PFSK-1 (cell line): ENCODE measurements at regions not wholly inside any gene's neighbourhood (a gene's known extent, or its start where the extent isn't known, plus 50 kb on each side); places are given as distances from the start of the nearest gene placed in this dataset.

Experiments used
- FOXP2 ChIP-seq: optimal IDR thresholded peaks from 2 replicates; pipeline ENCODE3; 2011; ENCODE audit warnings: borderline replicate concordance, control low read depth, inconsistent platforms; ENCODE audit not compliant: insufficient read depth; ENCODE audit errors: extremely low read length, extremely low read depth
- POLR2AphosphoS5 ChIP-seq: IDR thresholded peaks from 2 replicates; pipeline ENCODE4 v1.6.1; 2012; ENCODE audit warnings: low read depth, mild to moderate bottlenecking, control low read depth, low read length, moderate library complexity
- REST ChIP-seq, 2 experiments: IDR thresholded peaks; 2 replicates each; pipeline versions ENCODE4 v1.6.1 to v1.8.0; 2011 to 2012; ENCODE audit warnings: low read depth in 2 of 2, low read length in 2 of 2, control low read depth in 1 of 2, inconsistent platforms in 1 of 2, mild to moderate bottlenecking in 1 of 2, moderate library complexity in 1 of 2; ENCODE audit not compliant: insufficient read depth in 1 of 2
- SIN3A ChIP-seq: IDR thresholded peaks from 2 replicates; pipeline ENCODE4 v1.6.1; 2012; ENCODE audit warnings: mild to moderate bottlenecking, low read length, moderate library complexity, borderline replicate concordance; ENCODE audit not compliant: insufficient read depth
- TAF1 ChIP-seq: IDR thresholded peaks from 2 replicates; pipeline ENCODE4 v1.6.1; 2012; ENCODE audit warnings: low read length, control low read depth, borderline replicate concordance; ENCODE audit not compliant: insufficient read depth

- TF ChIP-seq REST (IDR thresholded peaks at IDR 0.05; ENCODE audit: insufficient read depth in 1 of 2, low read depth in 2 of 2, low read length in 2 of 2) (no peak), POLR2AphosphoS5 (no peak), FOXP2 (no peak), TAF1 (no peak), SIN3A (no peak)
Measured at GRCh38 chr6:92770540-92770939, 648.8 kb downstream of the EPHA7 start.

- TF ChIP-seq REST (IDR thresholded peaks at IDR 0.05; ENCODE audit: insufficient read depth in 1 of 2, low read depth in 2 of 2, low read length in 2 of 2) (no peak), POLR2AphosphoS5 (no peak), SIN3A (no peak), TAF1 (no peak), FOXP2 (no peak)
Measured at GRCh38 chr6:92767101-92767500, 652.3 kb downstream of the EPHA7 start.

- no peak for TF ChIP-seq TAF1
- no peak for TF ChIP-seq SIN3A
- no peak for TF ChIP-seq POLR2AphosphoS5
- no peak for TF ChIP-seq FOXP2
- no peak for TF ChIP-seq REST (IDR thresholded peaks at IDR 0.05; ENCODE audit: insufficient read depth in 1 of 2, low read depth in 2 of 2, low read length in 2 of 2)
Measured at GRCh38 chr6:92763680-92764079, 655.7 kb downstream of the EPHA7 start.

- TF ChIP-seq POLR2AphosphoS5 (no peak), REST (IDR thresholded peaks at IDR 0.05; ENCODE audit: insufficient read depth in 1 of 2, low read depth in 2 of 2, low read length in 2 of 2) (no peak), SIN3A (no peak), FOXP2 (no peak), TAF1 (no peak)
Measured at GRCh38 chr6:92763274-92763584, 656.1 kb downstream of the EPHA7 start.
